ENCODE measurements at regions not wholly inside any gene's neighbourhood (a gene's known extent, or its start where the extent isn't known, plus 50 kb on each side); places are given as distances from the start of the nearest gene placed in this dataset.

GRCh38 chr2:242011991-242012764 is 142.6 kb downstream of the RTP5 start:
- Mint-ChIP-seq H3K4me3 (no peak overlapping the region), H3K9me3 (no peaks in the 10 kb centered on the region), H3K27ac (no peak overlapping the region), H3K4me1 (ENCODE audit: low read depth) (peaks cover 5% of the 10 kb centered on the region), H3K27me3 (no peaks in the 10 kb centered on the region), H3K36me3 (ENCODE audit: low read depth) (no peaks in the 10 kb centered on the region)
- no peak for TF ChIP-seq CTCF (IDR thresholded peaks at IDR 0.05)
- ChIA-PET POLR2A (interaction anchor here (1.1 kb wide), 1 partner anchor 61 kb away, joined by 3 read pairs; no protein-coding TSS in a partner anchor), CTCF (no interaction called here)
- intact Hi-C loops (cut with micrococcal nuclease) = no loop called here
- no peak for ATAC-seq
- DNase-seq = no peak

- H3K36me3 Mint-ChIP-seq (ENCODE audit: low read depth) = no peaks in the 10 kb centered on the region
- no peak overlapping the region for H3K4me3 Mint-ChIP-seq
- H3K27ac Mint-ChIP-seq = no peak overlapping the region
- H3K27me3 Mint-ChIP-seq = no peaks in the 10 kb centered on the region
- ChIA-PET POLR2A (no interaction called here), CTCF (no interaction called here)
- no peak for DNase-seq
- peaks cover 5% of the 10 kb centered on the region for H3K4me1 Mint-ChIP-seq (ENCODE audit: low read depth)
- no peaks in the 10 kb centered on the region for H3K9me3 Mint-ChIP-seq
- ATAC-seq = no peak
- intact Hi-C loops (cut with micrococcal nuclease) = no loop called here
- TF ChIP-seq CTCF (IDR thresholded peaks at IDR 0.05) = no peak
Measured at GRCh38 chr2:242012956-242013764, 143.6 kb downstream of the RTP5 start.

- POLR2A ChIA-PET = no interaction called here
- DNase-seq (no peak), ATAC-seq (no peak)
- peaks cover 5% of the 10 kb centered on the region for H3K4me1 Mint-ChIP-seq (ENCODE audit: low read depth)
- no peaks in the 10 kb centered on the region for H3K36me3 Mint-ChIP-seq (ENCODE audit: low read depth)
- intact Hi-C loops (cut with micrococcal nuclease) = no loop called here
- no peak overlapping the region for H3K27ac Mint-ChIP-seq
- no peaks in the 10 kb centered on the region for H3K27me3 Mint-ChIP-seq
- CTCF ChIA-PET = no interaction called here
- H3K9me3 Mint-ChIP-seq = no peaks in the 10 kb centered on the region
- no peak for TF ChIP-seq CTCF (IDR thresholded peaks at IDR 0.05)
- no peak overlapping the region for H3K4me3 Mint-ChIP-seq
Measured at GRCh38 chr2:242013771-242014170, 144.2 kb downstream of the RTP5 start.

GRCh38 chr2:242015108-242016065 is 145.9 kb downstream of the RTP5 start:
- no peak overlapping the region for H3K4me3 Mint-ChIP-seq
- intact Hi-C loops (cut with micrococcal nuclease) = no loop called here
- ChIA-PET POLR2A (no interaction called here), CTCF (no interaction called here)
- peaks cover 5% of the 10 kb centered on the region for H3K4me1 Mint-ChIP-seq (ENCODE audit: low read depth)
- TF ChIP-seq CTCF (IDR thresholded peaks at IDR 0.05) = no peak
- no peaks in the 10 kb centered on the region for H3K36me3 Mint-ChIP-seq (ENCODE audit: low read depth)
- ATAC-seq (no peak), DNase-seq (no peak)
- H3K27ac Mint-ChIP-seq = no peak overlapping the region
- H3K27me3 Mint-ChIP-seq = no peaks in the 10 kb centered on the region
- no peaks in the 10 kb centered on the region for H3K9me3 Mint-ChIP-seq

Measured in activated CD8-positive, alpha-beta T cell treated with anti-CD3 and anti-CD28 coated beads for 36 hours (primary cell).